SH-SY5Y (cell line): ENCODE measurements at regions not wholly inside any gene's neighbourhood (a gene's known extent, or its start where the extent isn't known, plus 50 kb on each side); places are given as distances from the start of the nearest gene placed in this dataset.

Experiments used
- GATA2 ChIP-seq: IDR thresholded peaks from 2 replicates; pipeline ENCODE4 v1.6.1; 2011; ENCODE audit warnings: mild to moderate bottlenecking, low read depth, low read length
- GATA3 ChIP-seq: IDR thresholded peaks from 2 replicates; pipeline ENCODE4 v1.6.1; 2011; ENCODE audit warnings: low read depth, mild to moderate bottlenecking, low read length, moderate library complexity

DNA sequence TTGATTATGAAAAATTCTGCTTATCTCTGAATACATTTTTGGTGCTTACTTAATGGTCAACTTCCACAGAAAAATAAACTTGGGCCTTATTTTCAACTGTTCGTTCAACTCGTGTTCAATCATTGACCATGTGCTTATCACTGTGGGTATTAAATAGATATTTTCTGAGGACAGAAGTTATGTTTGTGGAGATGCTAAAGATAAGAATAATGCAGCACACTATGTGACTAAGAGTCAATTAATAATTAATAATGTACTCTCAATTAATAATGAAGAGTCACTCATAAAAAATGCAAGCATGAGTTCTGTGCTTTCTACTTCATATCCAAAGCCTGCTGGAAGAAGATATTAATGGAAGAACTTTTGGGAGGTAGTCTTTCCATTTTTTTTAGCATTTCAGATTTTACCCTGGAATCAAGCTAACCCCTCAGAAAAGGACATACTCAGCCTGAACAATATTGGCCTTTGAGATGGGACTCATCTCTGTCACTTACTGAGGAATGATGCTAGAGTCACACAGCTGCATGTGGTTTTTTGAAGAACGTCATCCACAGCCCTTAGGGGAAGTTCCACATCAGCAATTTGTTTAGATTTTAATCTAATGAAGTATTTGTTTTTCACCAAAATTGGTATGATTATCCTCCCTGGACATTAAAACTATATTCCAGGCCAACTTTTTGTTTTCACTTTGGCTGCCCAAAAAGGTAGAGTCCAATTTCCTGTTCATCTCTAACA lies 191.9 kb upstream of the CRIM1 start:
- no peak for TF ChIP-seq GATA3
- no peak for TF ChIP-seq GATA2
